ENCODE measurements at regions not wholly inside any gene's neighbourhood (a gene's known extent, or its start where the extent isn't known, plus 50 kb on each side); places are given as distances from the start of the nearest gene placed in this dataset.

GRCh38 chr14:87304404-87304803 is 688.6 kb downstream of the GALC start:
- no peak for TF ChIP-seq CTCF (IDR thresholded peaks at IDR 0.05; ENCODE audit: poor library complexity)
- TF ChIP-seq EZH2phosphoT487 (IDR thresholded peaks at IDR 0.05; ENCODE audit: low read depth, severe bottlenecking, unreplicated experiment) = no peak

Measured in hepatocyte (in vitro differentiated cells).